Neuronal stem cell (in vitro differentiated cells): ENCODE measurements at regions not wholly inside any gene's neighbourhood (a gene's known extent, or its start where the extent isn't known, plus 50 kb on each side); places are given as distances from the start of the nearest gene placed in this dataset.

Source experiments
- DNase-seq: peaks from one replicate; pipeline ENCODE4 v3.0.0-alpha.2; 2013; ENCODE audit warnings: low spot score
- H2AFZ ChIP-seq: one replicate; pipeline ENCODE4 v1.6.1; 2013; ENCODE audit warnings: mild to moderate bottlenecking, low read length, inconsistent platforms
- H2AK5ac ChIP-seq: 2 replicates; pipeline ENCODE4 v1.6.1; 2013; ENCODE audit warnings: low read depth, mild to moderate bottlenecking, inconsistent platforms, low read length, moderate library complexity, mixed read lengths
- H2BK120ac ChIP-seq: 2 replicates; pipeline ENCODE4 v1.6.1; 2013; ENCODE audit warnings: low read depth, mild to moderate bottlenecking, inconsistent platforms, low read length, moderate library complexity, mixed read lengths
- H2BK12ac ChIP-seq: one replicate; pipeline ENCODE4 v1.6.1; 2013; ENCODE audit warnings: low read length, inconsistent platforms
- H2BK15ac ChIP-seq: 2 replicates; pipeline ENCODE4 v1.6.1; 2013; ENCODE audit warnings: mild to moderate bottlenecking, low read length, inconsistent platforms, mixed read lengths
- H2BK5ac ChIP-seq: one replicate; pipeline ENCODE4 v1.6.1; 2013; ENCODE audit warnings: inconsistent platforms, mild to moderate bottlenecking, low read length, moderate library complexity
- H3K14ac ChIP-seq: one replicate; pipeline ENCODE4 v1.6.1; 2013; ENCODE audit warnings: low read length, inconsistent platforms
- H3K18ac ChIP-seq: 2 replicates; pipeline ENCODE4 v1.6.1; 2013; ENCODE audit warnings: low read length, inconsistent platforms
- H3K23ac ChIP-seq: 2 replicates; pipeline ENCODE4 v1.6.1; 2013; ENCODE audit warnings: low read depth, mild to moderate bottlenecking, mixed read lengths, low read length, inconsistent platforms; ENCODE audit not compliant: poor library complexity
- H3K27ac ChIP-seq: replicated peaks from 3 replicates; pipeline ENCODE4 v1.5.1; 2013; ENCODE audit warnings: low read length, inconsistent platforms
- H3K27me3 ChIP-seq, 3 experiments: 2 replicates each; pipeline ENCODE4 v1.6.1; 2013; ENCODE audit warnings: low read length in 3 of 3, mild to moderate bottlenecking in 2 of 3, inconsistent platforms in 1 of 3, low read depth in 1 of 3, mixed read lengths in 1 of 3, moderate library complexity in 1 of 3; ENCODE audit not compliant: control insufficient read depth in 3 of 3, insufficient read depth in 3 of 3
- H3K36me3 ChIP-seq, 2 donors: replicated peaks in 1 of 2; 2 replicates each; pipeline ENCODE4 v1.6.1; 2013; ENCODE audit warnings: low read length in 2 of 2; ENCODE audit not compliant: control insufficient read depth in 2 of 2, insufficient read depth in 2 of 2
- H3K4ac ChIP-seq: 2 replicates; pipeline ENCODE4 v1.6.1; 2013; ENCODE audit warnings: inconsistent platforms, mild to moderate bottlenecking, low read length, moderate library complexity
- H3K4me1 ChIP-seq, 2 donors: 1 replicate in 1 of 2; 2 replicates in 1 of 2; pipeline ENCODE4 v1.6.1; 2013; ENCODE audit warnings: low read length in 2 of 2, low read depth in 1 of 2; ENCODE audit not compliant: control insufficient read depth in 2 of 2, insufficient read depth in 1 of 2
- H3K4me2 ChIP-seq: one replicate; pipeline ENCODE4 v1.6.1; 2013; ENCODE audit warnings: mild to moderate bottlenecking, low read length, inconsistent platforms; ENCODE audit not compliant: insufficient read depth, poor library complexity, severe bottlenecking
- H3K4me3 ChIP-seq, 2 donors: 2 replicates each; pipeline ENCODE4 v1.5.1; 2013; ENCODE audit warnings: low read length in 2 of 2, mild to moderate bottlenecking in 2 of 2, inconsistent platforms in 1 of 2, moderate library complexity in 1 of 2
- H3K79me1 ChIP-seq: one replicate; pipeline ENCODE4 v1.6.1; 2013; ENCODE audit warnings: low read depth, mild to moderate bottlenecking, inconsistent platforms, low read length, moderate library complexity
- H3K9ac ChIP-seq: one replicate; pipeline ENCODE4 v1.6.1; 2013; ENCODE audit warnings: mild to moderate bottlenecking, low read depth, low read length, inconsistent platforms; ENCODE audit not compliant: poor library complexity
- H3K9me3 ChIP-seq, 2 donors: replicated peaks in 1 of 2; 2 replicates each; pipeline versions ENCODE3 to v1.6.1; 2013; ENCODE audit warnings: low read length in 2 of 2, mild to moderate bottlenecking in 2 of 2, inconsistent platforms in 1 of 2, low read depth in 1 of 2, mixed read lengths in 1 of 2, moderate library complexity in 1 of 2; ENCODE audit not compliant: control insufficient read depth in 2 of 2, insufficient read depth in 1 of 2
- H4K8ac ChIP-seq: one replicate; pipeline ENCODE4 v1.6.1; 2013; ENCODE audit warnings: low read depth, mild to moderate bottlenecking, inconsistent platforms, low read length, moderate library complexity
- H4K91ac ChIP-seq: one replicate; pipeline ENCODE4 v1.6.1; 2013; ENCODE audit warnings: low read length, low read depth, mild to moderate bottlenecking, inconsistent platforms; ENCODE audit not compliant: poor library complexity
- WGBS, 2 donors: extraction: QIAGEN DNeasy Blood & Tissue Kit; methylation state at CpG; one replicate each; pipeline ENCODE4 v1.1.7; 2013; ENCODE audit warnings: missing lambda C conversion rate in 2 of 2, mixed read lengths in 1 of 2; ENCODE audit not compliant: insufficient read length in 2 of 2, insufficient replicate concordance in 1 of 2; ENCODE audit errors: extremely low coverage in 2 of 2; 5-methylcytosine and 5-hydroxymethylcytosine counted together

DNA sequence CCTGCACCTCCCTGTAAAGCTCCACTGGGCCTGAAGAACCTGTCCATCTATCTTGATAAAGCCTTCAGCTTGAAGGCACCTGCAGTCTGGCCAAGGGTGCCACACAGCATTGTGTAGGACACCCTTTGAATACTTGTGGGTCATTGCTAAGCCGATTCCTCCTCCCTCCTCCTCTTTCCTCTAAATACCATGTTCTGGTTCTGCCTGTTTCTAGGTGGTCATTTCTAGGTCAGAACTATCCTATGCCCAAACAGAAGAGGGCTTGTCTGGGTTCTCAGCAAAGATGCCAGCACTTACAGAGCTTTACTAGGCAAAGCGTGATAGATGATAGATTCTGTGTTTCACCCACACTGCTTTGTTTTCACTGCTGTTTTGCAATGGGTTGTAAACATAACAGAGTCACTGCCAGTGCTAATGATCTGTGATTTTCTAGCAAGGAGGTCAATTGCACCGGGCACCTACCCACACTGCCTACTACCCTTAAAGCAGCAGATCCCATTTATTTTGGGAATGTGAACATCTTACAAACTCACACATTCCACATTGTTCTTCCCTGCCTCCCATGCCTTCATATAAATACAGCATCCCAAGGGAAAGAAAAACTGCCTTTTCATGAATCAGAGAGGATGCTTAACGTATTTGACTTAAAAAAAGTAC, 279.1 kb upstream of the PITRM1 start:
- Histone ChIP-seq H3K4me2 (no peak overlapping the region), H2AFZ (peak overlapping the region; percentile 76), H4K8ac (no peak overlapping the region), H4K91ac (no peak overlapping the region), H2BK5ac (no peak overlapping the region), H3K36me3 (no peaks in the 10 kb centered on the region), H2BK15ac (no peak overlapping the region), H3K9ac (no peak overlapping the region), H2BK120ac (no peak overlapping the region), H3K4ac (no peak overlapping the region), H3K79me1 (no peaks in the 10 kb centered on the region), H3K23ac (no peak overlapping the region), H3K9me3 (peaks cover 0 to 1% of the 10 kb centered on the region in 2 donors), H2AK5ac (no peak overlapping the region), H3K14ac (no peak overlapping the region), H3K4me1 (peaks cover 8 to 11% of the 10 kb centered on the region in 2 donors), H3K18ac (no peak overlapping the region), H3K4me3 (no peak overlapping the region), H3K27ac (no peak overlapping the region), H2BK12ac (no peak overlapping the region), H3K27me3 (no peaks in the 10 kb centered on the region)
- WGBS, 2 donors, result no CpG with 5 or more reads among the region's 4 CpGs
- no peak for DNase-seq

DNA sequence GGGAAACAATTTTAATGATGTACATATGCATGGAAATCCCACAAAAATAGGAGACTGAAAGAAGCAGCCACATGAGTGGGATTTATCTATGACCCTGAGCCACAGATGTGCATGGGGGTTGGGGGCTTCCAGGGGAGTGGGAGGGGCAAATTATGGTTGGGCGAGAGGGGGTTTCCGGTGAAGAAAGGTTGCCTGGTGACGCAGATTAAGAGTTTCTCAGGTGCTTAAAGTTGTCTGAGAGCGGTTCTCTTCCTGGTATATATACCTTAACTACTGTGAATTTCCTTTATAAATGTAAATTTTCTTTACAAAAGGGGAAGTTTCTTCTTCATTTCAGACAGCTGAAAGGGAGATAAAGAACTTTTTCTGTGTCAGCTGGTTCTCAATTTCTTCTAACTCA, 273.6 kb upstream of the PITRM1 start:
- H2BK5ac ChIP-seq, result no peak overlapping the region
- H3K4ac ChIP-seq, result no peak overlapping the region
- no peaks in the 10 kb centered on the region for H3K79me1 ChIP-seq
- H2BK120ac ChIP-seq, result no peak overlapping the region
- H3K14ac ChIP-seq, result no peak overlapping the region
- WGBS, 2 donors, result no CpG with 5 or more reads among the region's 4 CpGs
- H2BK15ac ChIP-seq, result no peak overlapping the region
- H3K4me2 ChIP-seq, result no peak overlapping the region
- no peak overlapping the region for H2BK12ac ChIP-seq
- no peak overlapping the region for H2AK5ac ChIP-seq
- H4K91ac ChIP-seq, result no peak overlapping the region
- no peak for DNase-seq
- H3K23ac ChIP-seq, result no peak overlapping the region
- no peak overlapping the region for H3K4me3 ChIP-seq
- H3K18ac ChIP-seq, result no peak overlapping the region
- H3K4me1 ChIP-seq, result no peaks in the 10 kb centered on the region
- H3K9me3 ChIP-seq, result peaks cover 1 to 7% of the 10 kb centered on the region in 2 donors
- H3K27ac ChIP-seq, result no peak overlapping the region
- H4K8ac ChIP-seq, result no peak overlapping the region
- no peak overlapping the region for H3K9ac ChIP-seq
- H3K27me3 ChIP-seq, result no peaks in the 10 kb centered on the region
- H3K36me3 ChIP-seq, result no peaks in the 10 kb centered on the region
- no peak overlapping the region for H2AFZ ChIP-seq

DNA sequence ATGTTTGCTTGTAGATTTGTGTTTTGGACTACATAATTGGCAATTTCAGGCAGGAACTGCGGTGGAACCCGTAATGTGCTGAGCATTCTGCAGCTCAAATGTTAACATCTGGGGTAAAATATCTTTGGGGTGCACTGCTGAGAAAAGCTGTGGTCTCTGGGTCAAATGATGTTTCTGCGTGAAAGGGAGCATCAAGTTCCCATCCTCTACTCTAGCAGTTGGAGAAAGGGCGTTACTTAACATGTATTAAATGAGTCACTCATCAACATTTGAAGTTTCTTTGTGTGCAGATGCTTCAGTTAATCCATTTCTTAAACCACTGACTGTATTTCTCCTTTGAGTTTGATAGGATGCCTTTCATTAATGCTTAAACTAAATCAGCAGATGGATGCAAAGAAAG, 273.1 kb upstream of the PITRM1 start:
- Histone ChIP-seq H3K27me3 (no peaks in the 10 kb centered on the region), H3K18ac (no peak overlapping the region), H2AFZ (no peak overlapping the region), H2BK5ac (no peak overlapping the region), H3K4me3 (no peak overlapping the region), H3K9ac (no peak overlapping the region), H3K27ac (no peak overlapping the region), H3K4ac (no peak overlapping the region), H3K14ac (no peak overlapping the region), H3K79me1 (no peaks in the 10 kb centered on the region), H3K9me3 (peaks cover 1 to 7% of the 10 kb centered on the region in 2 donors), H2BK12ac (no peak overlapping the region), H2AK5ac (no peak overlapping the region), H4K91ac (no peak overlapping the region), H4K8ac (no peak overlapping the region), H3K4me1 (no peaks in the 10 kb centered on the region), H3K4me2 (no peak overlapping the region), H3K23ac (no peak overlapping the region), H2BK120ac (no peak overlapping the region), H2BK15ac (no peak overlapping the region), H3K36me3 (no peaks in the 10 kb centered on the region)
- no CpG with 5 or more reads among the region's 4 CpGs for WGBS, 2 donors
- DNase-seq, result no peak

DNA sequence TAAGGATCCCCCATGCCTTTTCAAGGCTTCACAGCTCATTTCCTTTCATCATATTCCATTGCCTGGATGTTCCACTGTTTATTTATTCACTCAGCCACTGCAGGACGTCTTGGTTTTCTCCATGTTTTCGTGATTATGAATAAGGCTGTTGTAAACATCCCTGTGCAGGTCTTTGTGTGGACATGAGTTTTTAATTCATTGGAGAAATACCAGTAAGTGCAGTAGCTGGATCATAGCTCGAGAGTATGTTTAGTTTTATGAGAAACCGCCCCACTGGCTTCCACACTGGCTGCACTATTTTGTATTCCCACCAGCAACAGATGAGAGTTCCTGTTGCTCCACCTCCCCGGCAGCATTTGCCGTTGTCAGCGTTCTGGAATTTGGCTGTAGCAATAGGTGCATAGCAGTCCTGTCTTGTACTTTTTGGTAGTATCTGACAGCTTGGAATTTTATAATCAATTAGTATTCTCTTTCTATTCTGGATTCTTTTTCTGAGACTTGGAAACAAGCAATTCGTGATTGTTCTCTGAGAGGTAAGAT, 269.9 kb upstream of the PITRM1 start:
- H3K23ac ChIP-seq, result no peak overlapping the region
- peaks cover 4 to 7% of the 10 kb centered on the region in 2 donors for H3K9me3 ChIP-seq
- no peaks in the 10 kb centered on the region for H3K79me1 ChIP-seq
- H3K14ac ChIP-seq, result no peak overlapping the region
- no peak overlapping the region for H3K4me3 ChIP-seq
- no peak overlapping the region for H4K8ac ChIP-seq
- no peak overlapping the region for H2BK12ac ChIP-seq
- H2BK5ac ChIP-seq, result no peak overlapping the region
- no peak overlapping the region for H3K4ac ChIP-seq
- no peak overlapping the region for H2BK15ac ChIP-seq
- H3K4me2 ChIP-seq, result no peak overlapping the region
- no CpG with 5 or more reads among the region's 8 CpGs for WGBS, 2 donors
- DNase-seq, result no peak
- H2AK5ac ChIP-seq, result no peak overlapping the region
- no peak overlapping the region for H2AFZ ChIP-seq
- no peak overlapping the region for H3K9ac ChIP-seq
- H3K4me1 ChIP-seq, result no peaks in the 10 kb centered on the region
- no peaks in the 10 kb centered on the region for H3K27me3 ChIP-seq
- no peak overlapping the region for H3K18ac ChIP-seq
- no peaks in the 10 kb centered on the region for H3K36me3 ChIP-seq
- H4K91ac ChIP-seq, result no peak overlapping the region
- H2BK120ac ChIP-seq, result no peak overlapping the region
- no peak overlapping the region for H3K27ac ChIP-seq
